Astrocyte (in vitro differentiated cells and primary cell): ENCODE measurements at regions not wholly inside any gene's neighbourhood (a gene's known extent, or its start where the extent isn't known, plus 50 kb on each side); places are given as distances from the start of the nearest gene placed in this dataset.
"Not testable (repeated sequence)": the region's sequence is repeated elsewhere in the genome, so short reads cannot be mapped to it uniquely, and the experiment has no call there.

Experiments used
- DNase-seq: peaks from one replicate; pipeline ENCODE4 v3.0.0-alpha.2; 2010; ENCODE audit warnings: low read depth
- FAIRE-seq: peaks from 2 replicates; lab custom pipeline; 2011; peaks lifted over from hg19 to GRCh38; lab: Jason Lieb, UNC
- H2AFZ ChIP-seq: 2 replicates; pipeline ENCODE4 v1.6.0; 2012; ENCODE audit warnings: low read depth, low read length, inconsistent platforms
- H3K27ac ChIP-seq: 2 replicates; pipeline ENCODE4 v1.5.1; 2011; ENCODE audit warnings: low read depth, low read length, inconsistent platforms
- H3K27me3 ChIP-seq: 2 replicates; pipeline ENCODE4 v1.6.0; 2011; ENCODE audit warnings: low read length, inconsistent platforms; ENCODE audit not compliant: insufficient read depth
- H3K36me3 ChIP-seq: 2 replicates; pipeline ENCODE4 v1.5.1; 2011; ENCODE audit warnings: low read length, inconsistent platforms; ENCODE audit not compliant: insufficient read depth
- H3K4me1 ChIP-seq: 2 replicates; pipeline ENCODE4 v1.5.1; 2011; ENCODE audit warnings: low read length, inconsistent platforms; ENCODE audit not compliant: insufficient read depth
- H3K4me2 ChIP-seq: 2 replicates; pipeline ENCODE4 v1.6.0; 2012; ENCODE audit warnings: low read length, inconsistent platforms
- H3K4me3 ChIP-seq: 2 replicates; pipeline ENCODE4 v1.5.1; 2011; ENCODE audit warnings: low read depth, mild to moderate bottlenecking, low read length, inconsistent platforms; ENCODE audit not compliant: insufficient read depth
- H3K79me2 ChIP-seq: 2 replicates; pipeline ENCODE4 v1.6.0; 2012; ENCODE audit warnings: mild to moderate bottlenecking, low read length, inconsistent platforms; ENCODE audit not compliant: insufficient read depth
- H3K9ac ChIP-seq: 2 replicates; pipeline ENCODE4 v1.6.0; 2012; ENCODE audit warnings: mild to moderate bottlenecking, low read length, inconsistent platforms
- H3K9me3 ChIP-seq: 2 replicates; pipeline ENCODE4 v1.5.1; 2012; ENCODE audit warnings: low read depth, mild to moderate bottlenecking, low read length, inconsistent platforms; ENCODE audit not compliant: insufficient read depth
- H4K20me1 ChIP-seq: 2 replicates; pipeline ENCODE4 v1.6.0; 2012; ENCODE audit warnings: low read length, inconsistent platforms; ENCODE audit not compliant: insufficient read depth
- H3K27ac Mint-ChIP-seq: one replicate; pipeline ENCODE4 v1.8.0; 2021; ENCODE audit warnings: mild to moderate bottlenecking, mixed read lengths; ENCODE audit not compliant: unreplicated experiment
- H3K27me3 Mint-ChIP-seq: one replicate; pipeline ENCODE4 v1.8.0; 2021; ENCODE audit warnings: low read depth, mixed read lengths; ENCODE audit not compliant: unreplicated experiment
- H3K36me3 Mint-ChIP-seq: one replicate; pipeline ENCODE4 v1.8.0; 2021; ENCODE audit warnings: low read depth, mixed read lengths; ENCODE audit not compliant: unreplicated experiment
- H3K4me1 Mint-ChIP-seq: one replicate; pipeline ENCODE4 v1.8.0; 2021; ENCODE audit warnings: low read depth, mixed read lengths; ENCODE audit not compliant: unreplicated experiment
- H3K4me3 Mint-ChIP-seq: one replicate; pipeline ENCODE4 v1.8.0; 2021; ENCODE audit warnings: mild to moderate bottlenecking, moderate library complexity, mixed read lengths; ENCODE audit not compliant: unreplicated experiment
- H3K9me3 Mint-ChIP-seq: one replicate; pipeline ENCODE4 v1.8.0; 2021; ENCODE audit warnings: mild to moderate bottlenecking, mixed read lengths; ENCODE audit not compliant: unreplicated experiment
- CTCF ChIP-seq: IDR thresholded peaks from 2 replicates; pipeline ENCODE4 v1.5.1; 2011; ENCODE audit warnings: low read depth, mild to moderate bottlenecking, inconsistent platforms, low read length, moderate library complexity; ENCODE audit not compliant: insufficient read depth
- EZH2 ChIP-seq: IDR thresholded peaks from 2 replicates; pipeline ENCODE4 v1.6.1; 2012; ENCODE audit warnings: mild to moderate bottlenecking, low read length, inconsistent platforms; ENCODE audit not compliant: insufficient read depth

DNA sequence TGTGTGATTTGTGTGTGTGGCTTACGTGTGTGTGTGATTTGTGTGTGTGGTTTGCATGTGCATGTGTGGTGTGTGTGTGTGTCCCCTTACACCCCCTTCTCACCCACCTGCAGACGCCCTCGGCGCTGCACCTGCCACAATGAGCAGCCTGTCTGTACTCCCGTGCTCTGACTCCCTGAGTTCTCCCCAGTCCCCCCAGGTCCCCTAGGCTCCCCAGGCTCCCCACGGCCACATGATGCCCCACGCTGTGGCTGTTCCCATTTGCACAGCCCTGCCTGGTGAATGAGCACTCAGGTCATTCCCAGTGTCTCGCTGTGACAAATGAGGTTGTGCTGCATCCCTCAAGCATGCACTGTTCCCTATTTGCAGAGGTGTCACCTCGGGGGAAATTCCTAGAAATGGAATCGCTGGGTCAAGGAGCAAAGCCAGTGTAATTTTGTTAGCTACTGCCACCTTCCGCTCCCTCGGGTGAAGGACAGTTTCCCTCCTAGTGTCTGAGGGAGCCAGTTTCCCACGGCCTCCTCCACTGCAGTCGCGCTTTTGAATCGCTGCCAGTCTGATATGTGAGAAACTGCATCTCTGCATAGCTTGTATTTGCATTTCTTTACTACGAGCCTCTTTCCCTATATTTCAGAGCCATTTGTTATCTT, 180.4 kb upstream of the FOXD4L5 start:
- H3K4me2 ChIP-seq, DNase-seq, H2AFZ ChIP-seq, FAIRE-seq, H3K9ac ChIP-seq, H3K36me3 Mint-ChIP-seq, H3K4me3 Mint-ChIP-seq, H3K27ac Mint-ChIP-seq, H4K20me1 ChIP-seq, H3K27ac ChIP-seq, H3K27me3 Mint-ChIP-seq, H3K36me3 ChIP-seq, H3K4me1 Mint-ChIP-seq, H3K4me3 ChIP-seq, H3K9me3 ChIP-seq, H3K4me1 ChIP-seq, H3K79me2 ChIP-seq, H3K27me3 ChIP-seq: not testable (repeated sequence)
- peaks cover 17% of the 10 kb centered on the region for H3K9me3 Mint-ChIP-seq

GRCh38 chr9:65462476-65462875, 177.5 kb upstream of the FOXD4L5 start:
- not testable (repeated sequence) for H3K4me1 Mint-ChIP-seq, H3K27ac Mint-ChIP-seq, H3K27ac ChIP-seq, FAIRE-seq, H3K4me2 ChIP-seq, H3K36me3 Mint-ChIP-seq, H3K9ac ChIP-seq, H3K4me3 ChIP-seq, H4K20me1 ChIP-seq, H3K4me1 ChIP-seq, H2AFZ ChIP-seq, H3K9me3 ChIP-seq, H3K36me3 ChIP-seq, H3K79me2 ChIP-seq, DNase-seq, H3K27me3 Mint-ChIP-seq, H3K4me3 Mint-ChIP-seq, H3K27me3 ChIP-seq
- peaks cover 22% of the 10 kb centered on the region for H3K9me3 Mint-ChIP-seq

DNA sequence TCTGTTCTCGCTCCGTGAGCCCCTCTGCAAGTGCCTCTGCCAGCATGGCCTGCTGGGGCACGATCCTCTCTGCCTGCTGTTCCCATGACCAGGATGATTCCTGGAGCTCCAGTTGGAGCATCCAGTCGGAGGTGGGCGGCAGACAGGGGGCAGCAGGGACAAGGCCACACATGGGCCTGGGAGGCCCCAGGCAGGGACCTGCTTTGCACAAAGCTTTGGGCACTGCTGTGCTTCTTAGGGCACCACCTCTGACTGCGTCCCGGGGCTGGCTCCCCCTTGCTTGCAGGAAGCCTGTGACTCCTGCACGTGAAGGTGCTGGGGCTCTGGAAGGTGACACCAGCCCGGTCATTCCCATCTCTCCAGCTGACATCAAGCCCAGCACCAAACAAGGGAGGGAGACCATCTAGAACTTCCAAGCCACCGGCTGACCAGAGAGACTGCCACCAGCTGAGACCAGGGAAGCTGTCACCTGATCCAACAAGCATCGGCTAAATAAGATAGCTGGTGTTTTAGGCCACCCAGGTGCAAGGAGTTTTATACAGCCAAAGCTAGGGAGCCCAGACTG, 174.8 kb upstream of the FOXD4L5 start:
- no peak for TF ChIP-seq EZH2
- TF ChIP-seq CTCF, result no peak
- H4K20me1 ChIP-seq, result no peaks in the 10 kb centered on the region
- H3K79me2 ChIP-seq, result no peaks in the 10 kb centered on the region
- no peak overlapping the region for H3K4me2 ChIP-seq
- DNase-seq (no peak), FAIRE-seq (no peak)
- Mint-ChIP-seq H3K36me3 (no peaks in the 10 kb centered on the region), H3K27ac (no peak overlapping the region), H3K4me1 (no peaks in the 10 kb centered on the region), H3K27me3 (no peaks in the 10 kb centered on the region), H3K9me3 (peaks cover 19% of the 10 kb centered on the region), H3K4me3 (no peak overlapping the region)
- H3K9me3 ChIP-seq, result no peaks in the 10 kb centered on the region
- H3K27me3 ChIP-seq, result no peaks in the 10 kb centered on the region
- H3K4me1 ChIP-seq, result no peaks in the 10 kb centered on the region
- H2AFZ ChIP-seq, result no peak overlapping the region
- no peak overlapping the region for H3K9ac ChIP-seq
- no peaks in the 10 kb centered on the region for H3K36me3 ChIP-seq
- no peak overlapping the region for H3K4me3 ChIP-seq
- H3K27ac ChIP-seq, result no peak overlapping the region
